Ovary (tissue), 3 donors: ENCODE measurements at regions not wholly inside any gene's neighbourhood (a gene's known extent, or its start where the extent isn't known, plus 50 kb on each side); places are given as distances from the start of the nearest gene placed in this dataset.

Experiments
- POLR2A ChIP-seq: fragments of 450-650 bp; IDR thresholded peaks from one replicate; pipeline ENCODE4 v1.6.1; 2017; ENCODE audit warnings: antibody characterized with exemption, mild to moderate bottlenecking, moderate library complexity
- TF ChIP-seq, protein P1 (sequence below), 3 donors: fragments of 450-650 bp in 2 of 3; fragments of 200-600 bp in 1 of 3; IDR thresholded peaks; one replicate each; pipeline versions ENCODE4 v1.5.1 to v1.8.0; 2016 to 2022; ENCODE audit warnings: antibody characterized with exemption in 3 of 3, mild to moderate bottlenecking in 1 of 3
- donor health status: DM: no; HTN: no; CAD: no.

DNA sequence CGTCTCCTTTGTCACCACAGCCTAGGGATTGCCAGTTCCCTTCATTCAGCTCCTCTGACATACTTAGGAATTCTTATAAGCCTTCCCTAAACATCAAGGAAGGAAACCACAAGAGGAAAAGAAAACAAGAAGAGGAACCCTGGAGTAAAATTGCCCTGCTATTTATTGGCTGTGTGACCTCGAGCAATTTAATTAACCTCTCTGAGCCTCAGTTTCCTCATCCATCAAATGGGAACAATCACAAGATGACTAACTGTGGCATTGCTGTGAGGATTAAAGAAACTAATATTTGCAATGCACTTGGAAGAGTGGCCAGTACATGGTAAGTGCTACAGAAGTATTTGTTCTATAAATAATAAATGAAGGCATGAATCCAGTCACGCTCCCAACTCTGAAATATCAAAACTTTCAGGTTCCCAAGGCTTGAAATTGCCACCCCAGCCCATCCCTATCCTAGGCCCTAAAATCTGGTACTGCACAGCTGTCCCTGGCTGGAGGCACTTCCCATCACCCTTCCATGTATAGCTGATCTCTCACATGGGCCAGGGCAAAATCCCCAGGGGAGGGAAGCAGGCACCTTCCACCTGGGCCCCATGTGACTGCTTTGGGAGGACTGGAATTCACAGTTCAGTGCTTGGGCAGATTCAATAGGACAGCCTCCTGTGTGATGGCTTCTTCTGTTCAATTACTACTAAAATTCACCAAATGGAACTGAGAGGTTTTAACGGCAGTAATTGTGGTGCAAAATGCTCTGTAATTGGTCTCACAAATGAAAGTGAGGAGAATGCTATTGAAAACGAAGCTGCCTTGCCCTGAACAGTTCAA is 78.0 kb upstream of the MAFB start:
- TF ChIP-seq POLR2A: no peak
- TF ChIP-seq, protein P1, sequence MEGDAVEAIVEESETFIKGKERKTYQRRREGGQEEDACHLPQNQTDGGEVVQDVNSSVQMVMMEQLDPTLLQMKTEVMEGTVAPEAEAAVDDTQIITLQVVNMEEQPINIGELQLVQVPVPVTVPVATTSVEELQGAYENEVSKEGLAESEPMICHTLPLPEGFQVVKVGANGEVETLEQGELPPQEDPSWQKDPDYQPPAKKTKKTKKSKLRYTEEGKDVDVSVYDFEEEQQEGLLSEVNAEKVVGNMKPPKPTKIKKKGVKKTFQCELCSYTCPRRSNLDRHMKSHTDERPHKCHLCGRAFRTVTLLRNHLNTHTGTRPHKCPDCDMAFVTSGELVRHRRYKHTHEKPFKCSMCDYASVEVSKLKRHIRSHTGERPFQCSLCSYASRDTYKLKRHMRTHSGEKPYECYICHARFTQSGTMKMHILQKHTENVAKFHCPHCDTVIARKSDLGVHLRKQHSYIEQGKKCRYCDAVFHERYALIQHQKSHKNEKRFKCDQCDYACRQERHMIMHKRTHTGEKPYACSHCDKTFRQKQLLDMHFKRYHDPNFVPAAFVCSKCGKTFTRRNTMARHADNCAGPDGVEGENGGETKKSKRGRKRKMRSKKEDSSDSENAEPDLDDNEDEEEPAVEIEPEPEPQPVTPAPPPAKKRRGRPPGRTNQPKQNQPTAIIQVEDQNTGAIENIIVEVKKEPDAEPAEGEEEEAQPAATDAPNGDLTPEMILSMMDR (IDR thresholded peaks at IDR 0.05): no peak
